NAMALWA (cell line): ENCODE measurements at regions not wholly inside any gene's neighbourhood (a gene's known extent, or its start where the extent isn't known, plus 50 kb on each side); places are given as distances from the start of the nearest gene placed in this dataset.

Experiments
- DNase-seq: peaks from one replicate; pipeline ENCODE4 v3.0.0-alpha.2; 2015; ENCODE audit warnings: low spot score

DNA sequence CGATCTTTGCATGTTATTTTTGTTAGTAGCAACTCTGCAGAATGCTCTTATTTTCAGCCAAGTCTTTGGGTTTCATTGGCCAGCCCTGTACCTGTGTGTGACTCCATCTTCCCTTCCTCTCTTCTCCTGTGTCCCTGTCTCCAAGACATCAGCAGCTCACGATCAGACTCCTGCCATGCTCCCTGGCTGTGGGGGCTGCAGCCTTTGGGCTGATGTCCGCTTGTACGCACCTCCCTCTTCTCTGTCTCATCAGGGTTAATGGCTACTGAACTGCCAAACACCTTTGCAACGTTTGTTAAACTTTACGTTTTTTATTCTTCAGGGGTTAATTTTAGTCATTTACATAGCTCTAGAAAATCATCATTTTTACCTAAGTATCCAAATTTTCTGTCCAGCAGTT is 103.5 kb upstream of the RET start:
- no peak for DNase-seq

DNA sequence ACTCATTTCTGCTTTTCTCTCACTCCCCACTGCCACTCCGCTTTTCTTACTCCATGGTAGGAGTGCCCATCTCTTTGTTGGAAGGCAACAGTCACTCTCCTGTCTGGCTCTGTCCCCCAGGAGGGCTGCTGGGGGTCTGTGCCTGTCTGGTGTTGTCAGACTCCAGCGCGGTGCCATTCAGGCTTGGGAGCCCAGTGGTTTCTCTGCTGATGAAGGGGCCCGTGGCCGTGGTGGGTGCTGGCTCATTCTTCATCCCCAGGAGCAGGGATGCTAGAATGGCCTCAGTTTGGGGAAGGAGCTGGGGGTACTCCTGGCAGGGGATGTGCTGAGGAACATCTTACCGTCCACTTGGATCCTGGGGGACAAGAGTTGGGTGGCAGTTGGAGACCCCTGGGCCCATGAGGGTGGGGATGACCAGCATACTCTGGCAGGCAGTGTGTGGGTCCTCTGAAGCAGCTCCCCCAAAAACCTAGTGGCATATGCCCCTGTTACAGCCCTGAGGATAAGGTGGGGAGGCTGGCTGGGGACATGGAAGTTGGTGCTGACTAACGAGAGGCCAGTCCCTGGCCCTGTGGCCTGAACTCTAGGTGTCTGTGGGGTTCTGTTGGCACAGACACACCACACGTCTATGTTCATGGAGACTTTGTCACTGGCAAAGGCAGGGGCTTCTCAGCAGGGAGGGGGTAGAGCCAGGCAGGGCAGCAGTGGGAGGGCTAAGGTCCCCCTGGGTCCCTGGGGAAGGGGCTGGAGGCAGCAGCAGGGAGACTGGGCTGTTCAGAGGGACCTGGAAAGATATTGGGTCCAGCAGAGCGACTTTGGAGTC is 102.8 kb upstream of the RET start:
- no peak for DNase-seq

DNA sequence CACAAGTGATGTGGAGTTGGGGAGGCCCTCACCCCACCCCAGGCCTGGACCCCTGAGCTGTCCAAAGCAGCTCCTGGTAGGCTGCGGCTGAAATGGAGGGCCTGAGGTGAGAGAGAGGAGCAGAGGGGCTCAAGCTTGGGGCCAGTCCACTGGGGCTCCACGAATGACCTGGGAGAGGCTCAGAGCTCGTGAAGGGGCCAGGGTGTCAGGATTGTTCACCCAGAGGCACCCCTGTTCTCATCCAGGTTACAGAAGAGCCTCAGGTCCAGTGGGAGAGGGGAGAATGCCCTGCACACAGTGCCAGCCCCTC is 102.2 kb upstream of the RET start:
- no peak for DNase-seq

- no peak for DNase-seq
Observed at GRCh38 chr10:42975005-42975493, 101.8 kb upstream of the RET start.

DNA sequence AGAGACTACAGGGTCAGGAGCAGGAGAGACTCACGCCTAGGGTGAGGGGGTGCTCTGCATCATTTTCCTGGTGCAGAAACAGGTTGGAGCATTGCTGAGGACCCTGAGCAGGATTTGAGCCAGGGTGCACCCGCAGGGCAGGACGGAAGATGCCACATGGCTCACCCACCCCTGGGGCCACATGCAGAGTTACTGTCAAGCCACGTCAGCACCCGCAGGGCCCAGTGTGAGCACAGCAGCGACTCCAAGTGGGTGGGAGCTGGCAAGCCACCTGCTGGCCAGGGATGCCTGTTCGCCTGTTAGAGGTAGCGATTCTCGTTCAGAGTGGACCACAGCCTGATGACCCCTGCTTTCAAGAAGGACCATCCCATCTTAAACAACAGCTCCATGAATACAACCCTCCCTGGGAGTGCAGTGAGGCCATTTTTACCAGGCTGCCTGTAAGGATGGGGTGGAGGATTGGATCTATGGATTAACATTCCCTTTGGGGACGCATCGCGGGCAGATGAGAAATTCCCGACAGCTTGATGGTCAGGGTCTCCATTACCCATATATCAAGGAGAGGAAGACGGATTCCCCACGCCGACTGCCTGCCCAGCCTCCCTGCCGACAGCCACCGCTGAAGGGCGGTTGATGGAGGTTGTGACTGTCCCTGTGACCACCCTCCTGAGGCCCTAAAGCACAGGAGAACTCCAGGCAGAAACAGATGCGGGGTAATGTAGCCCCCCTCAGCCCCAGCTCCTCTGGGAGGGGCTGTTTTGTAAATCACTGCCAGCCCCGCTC is 101.1 kb upstream of the RET start:
- no peak for DNase-seq

DNA sequence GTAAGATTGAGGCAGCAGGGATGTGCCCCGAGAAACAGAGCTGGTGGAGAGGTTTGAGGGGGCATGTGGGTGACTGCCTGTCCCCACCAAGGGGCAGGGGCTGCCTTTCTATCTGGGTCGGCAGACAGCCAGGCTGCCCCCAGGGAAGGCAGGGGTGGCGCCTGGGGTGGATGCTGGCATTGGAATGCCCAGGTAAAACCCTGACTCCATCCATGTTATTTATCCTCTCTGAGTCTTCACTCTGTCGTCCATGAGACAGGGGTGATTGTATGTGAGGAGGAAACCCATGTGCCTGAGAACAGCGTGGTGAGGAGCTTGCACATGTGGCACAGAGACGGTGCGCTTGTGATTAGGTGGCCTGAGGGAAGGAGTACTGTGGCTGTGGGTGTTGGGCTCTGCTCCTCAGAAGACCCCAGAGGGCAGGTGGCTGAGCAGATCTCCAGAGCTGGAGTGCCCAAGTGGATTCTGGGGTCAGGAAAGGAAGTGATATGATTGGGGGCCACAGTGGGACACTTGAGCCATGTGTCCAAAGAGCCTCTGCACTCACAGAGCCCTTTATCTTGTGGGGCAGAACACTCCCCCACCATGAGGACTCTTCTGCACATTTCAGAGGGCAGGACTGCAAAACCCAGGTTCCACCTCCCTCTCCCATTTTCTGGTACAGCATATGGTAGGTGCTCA is 100.4 kb upstream of the RET start:
- DNase-seq = no peak

DNA sequence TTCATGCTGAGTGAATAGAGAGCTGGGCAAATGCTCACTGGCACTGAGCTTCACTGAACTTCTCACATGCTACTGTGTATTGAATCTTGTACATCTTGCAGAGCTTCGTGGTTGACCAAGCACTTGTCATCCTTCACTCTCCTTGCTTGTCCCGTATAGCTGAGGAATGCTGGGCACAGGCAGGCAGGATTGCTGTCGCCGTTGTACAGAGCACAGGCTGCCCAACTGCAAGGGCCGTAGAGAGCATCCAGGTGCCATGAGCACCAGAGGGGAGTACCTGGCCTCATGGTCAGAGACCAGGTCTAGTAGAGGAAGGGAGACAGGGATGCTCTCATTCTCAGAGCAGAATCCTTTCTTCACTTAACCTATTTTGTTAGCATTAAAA is 99.8 kb upstream of the RET start:
- no peak for DNase-seq

GRCh38 chr10:42979181-42979580 is 97.7 kb upstream of the RET start:
- DNase-seq = no peak

DNA sequence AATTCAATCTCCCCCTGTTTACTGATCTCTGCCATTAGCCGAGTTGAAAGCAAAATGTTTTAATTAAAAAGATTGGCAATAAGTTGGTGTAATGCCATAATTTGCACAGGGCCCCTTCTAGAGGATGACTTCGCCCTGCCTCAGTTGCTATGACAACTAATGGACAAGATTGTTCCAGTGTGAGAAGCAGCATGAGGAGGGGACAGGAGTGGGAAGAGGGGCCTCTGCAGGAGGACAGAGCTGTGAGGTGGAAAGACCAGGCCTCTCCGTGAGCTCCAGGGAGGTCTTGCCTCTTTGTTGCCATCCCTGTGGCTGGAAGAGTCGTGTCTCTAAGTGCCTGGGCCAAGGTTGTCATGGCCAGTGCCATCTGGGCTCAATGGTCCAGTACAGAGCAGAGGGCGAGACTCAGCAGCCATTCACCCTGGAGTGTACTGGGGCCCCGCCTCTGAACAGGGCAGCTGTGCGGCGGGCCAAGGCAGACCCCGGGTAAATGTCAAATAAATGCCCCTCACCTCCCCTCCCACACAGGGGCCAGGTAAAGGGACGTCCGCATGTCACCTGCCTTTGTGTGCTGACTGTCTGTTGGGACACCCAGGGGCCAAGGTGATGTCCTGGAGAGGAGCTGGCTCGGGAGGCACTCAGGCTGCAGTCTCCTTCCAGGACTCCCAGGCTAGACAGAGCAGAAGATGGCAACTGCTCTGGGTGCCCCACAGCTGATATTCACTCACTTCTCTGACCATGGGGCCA is 97.0 kb upstream of the RET start:
- DNase-seq = no peak

GRCh38 chr10:42980553-42981357 is 96.1 kb upstream of the RET start:
- DNase-seq = no peak

DNA sequence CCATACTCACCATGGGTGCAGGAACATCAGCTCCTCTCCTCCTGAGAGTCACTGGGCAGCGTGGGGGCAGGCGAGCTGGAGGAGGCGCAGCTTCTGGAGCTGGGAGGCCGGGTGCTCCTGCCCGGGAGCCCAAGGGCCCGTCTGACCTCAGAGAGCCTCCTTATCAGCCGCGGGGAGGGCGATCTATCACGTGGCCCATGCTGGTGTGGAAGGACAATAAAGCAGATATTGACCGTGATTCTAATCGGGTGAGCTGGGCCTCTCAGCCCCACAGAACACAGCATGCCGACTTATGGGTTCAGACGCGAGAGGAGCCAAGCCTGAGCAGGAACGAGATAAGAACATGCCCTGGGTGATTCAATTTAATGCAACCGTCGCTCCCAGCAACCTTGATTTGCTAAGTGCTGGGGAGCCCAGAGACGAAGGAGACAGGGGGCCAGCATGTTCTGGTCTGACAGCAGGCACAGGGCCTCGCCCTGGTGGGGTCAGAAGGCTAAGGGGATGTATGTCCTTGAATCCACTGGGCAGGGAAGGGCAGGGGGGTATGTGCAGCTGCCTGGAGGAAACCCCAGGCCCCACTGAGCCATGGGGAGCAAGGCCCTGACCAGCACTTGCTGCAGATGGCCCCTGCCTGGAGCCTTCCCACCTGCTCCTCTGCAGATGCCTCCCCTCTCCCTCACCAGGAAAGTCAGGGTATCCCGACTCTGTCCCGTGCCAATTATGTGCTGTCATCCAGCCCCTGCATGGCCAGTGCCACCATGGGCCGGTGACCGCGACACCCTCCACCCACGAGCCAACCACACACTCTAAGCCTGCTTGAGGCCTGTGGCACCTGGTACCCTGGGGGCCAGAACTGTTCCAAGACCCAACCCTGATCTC is 95.3 kb upstream of the RET start:
- no peak for DNase-seq

DNA sequence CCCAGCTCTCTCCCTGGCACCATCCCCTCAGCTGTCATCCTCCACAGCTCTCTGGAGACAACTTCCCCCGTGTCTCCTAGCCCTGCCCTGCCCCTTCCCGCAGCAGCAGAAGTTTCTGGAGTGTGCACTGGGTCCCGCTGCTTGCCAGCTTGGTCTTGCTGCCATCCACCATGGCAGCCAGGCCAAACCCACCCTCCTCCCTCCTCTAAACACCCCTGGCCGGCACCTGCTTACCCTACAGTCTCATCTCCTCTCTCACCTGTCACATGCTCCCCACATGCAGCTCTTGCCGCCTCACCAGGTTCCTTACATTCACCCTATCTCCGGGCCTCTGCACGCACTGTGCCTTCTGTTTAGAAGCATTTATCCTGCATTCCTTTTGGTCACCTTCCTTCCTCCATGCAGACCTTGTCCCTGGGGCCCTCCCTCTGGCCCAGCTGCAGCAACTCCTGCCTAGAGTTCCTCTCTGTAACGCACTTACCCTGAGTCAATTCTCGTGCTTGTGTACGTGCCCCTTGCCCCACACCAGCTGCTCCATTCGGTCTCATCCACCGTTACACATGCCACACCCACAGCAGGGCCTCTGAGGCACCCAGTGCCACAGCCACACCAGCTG is 93.9 kb upstream of the RET start:
- DNase-seq = no peak

- DNase-seq = no peak
Observed at GRCh38 chr10:42983591-42983990, 93.3 kb upstream of the RET start.

- no peak for DNase-seq
Observed at GRCh38 chr10:42984035-42984610, 92.7 kb upstream of the RET start.

DNA sequence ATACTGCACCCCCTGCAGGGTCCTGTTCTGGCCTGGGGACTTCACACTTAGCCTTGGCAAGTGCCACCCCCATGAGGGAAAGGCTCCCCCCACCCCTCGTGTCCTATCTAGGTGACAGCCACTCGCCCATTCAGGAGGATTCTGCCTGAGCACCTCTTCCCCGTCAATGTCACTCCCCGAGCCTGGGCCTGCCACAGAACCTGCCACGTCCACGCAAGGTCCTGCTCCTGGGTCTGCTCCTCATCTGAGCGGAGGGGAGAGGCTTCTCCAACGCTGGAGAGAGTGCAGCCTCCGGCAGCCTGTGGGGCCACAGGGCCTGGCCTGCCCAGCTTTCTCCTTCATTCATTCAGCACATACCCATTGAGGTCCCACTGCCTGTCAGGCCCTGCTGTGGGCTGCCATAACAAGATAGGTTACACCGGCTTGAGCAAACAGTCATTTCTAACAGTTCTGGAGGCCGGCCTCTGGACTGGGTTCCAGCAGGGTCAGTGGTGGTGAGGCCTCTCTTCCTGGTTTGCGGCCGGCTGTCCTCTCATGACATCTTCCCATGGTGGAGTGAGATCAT is 92.0 kb upstream of the RET start:
- DNase-seq = no peak

DNA sequence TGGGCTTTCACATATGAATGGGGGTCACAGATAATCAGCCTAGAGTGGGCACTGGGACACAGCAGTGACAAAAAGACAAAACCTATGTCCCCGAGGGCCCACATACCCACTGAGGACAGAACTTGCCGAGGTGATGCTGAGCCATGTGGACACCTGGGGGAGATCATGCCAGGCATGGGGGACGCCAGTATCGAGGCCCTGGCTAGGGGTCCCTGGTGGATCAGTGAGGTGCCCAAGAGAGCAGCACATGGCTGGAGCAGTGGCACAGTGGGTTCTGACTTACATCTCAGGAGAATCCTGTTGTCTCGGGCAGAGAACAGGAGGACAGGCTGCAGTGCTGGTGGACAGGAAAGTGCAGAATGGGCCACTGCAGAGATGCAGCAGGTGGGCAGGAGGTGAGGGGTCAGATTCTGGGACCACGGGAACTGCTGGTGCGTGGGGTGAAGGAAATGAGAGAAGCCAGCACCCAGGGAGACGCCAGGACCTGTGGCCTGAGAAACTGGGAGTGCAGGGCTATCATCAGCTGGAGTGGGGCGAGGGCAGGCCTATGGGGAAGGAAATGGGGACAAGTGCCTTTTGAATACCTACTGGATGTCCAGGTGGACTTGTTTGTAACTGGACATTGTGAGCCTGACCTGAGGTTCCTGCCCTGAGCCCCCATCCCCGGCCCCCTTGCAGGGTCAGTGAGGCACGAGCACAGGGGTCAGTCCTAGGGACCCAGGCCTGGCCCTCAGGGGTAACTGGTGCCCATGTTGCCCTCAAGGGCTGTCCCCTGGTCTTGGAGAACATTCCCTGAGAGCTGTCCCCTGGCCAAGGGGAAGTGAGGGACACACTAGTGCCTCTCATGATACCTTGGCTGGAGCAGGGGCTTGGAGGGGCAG is 91.2 kb upstream of the RET start:
- no peak for DNase-seq

- no peak for DNase-seq
Observed at GRCh38 chr10:42986633-42987032, 90.2 kb upstream of the RET start.

DNA sequence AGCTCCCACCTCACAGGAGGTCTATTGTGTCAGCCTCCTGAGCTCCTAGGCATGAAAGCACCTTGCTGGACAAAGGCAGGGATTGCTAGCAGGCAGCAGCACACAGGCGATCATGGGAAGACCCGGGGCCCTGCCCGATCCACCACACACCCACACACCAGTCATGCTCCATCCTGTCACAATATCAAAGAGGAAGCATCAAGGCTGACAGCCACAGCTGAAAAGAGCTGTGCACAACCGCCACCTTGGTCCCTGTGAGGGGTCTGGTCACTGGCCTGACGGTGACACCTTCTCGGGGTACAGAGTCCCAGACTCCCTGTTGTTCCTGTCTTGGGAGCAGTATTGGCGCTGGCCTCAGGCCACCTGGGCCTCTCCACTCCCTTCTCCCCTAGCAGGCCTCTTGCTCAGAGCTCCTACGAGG is 89.7 kb upstream of the RET start:
- no peak for DNase-seq
